B cell (primary cell): ENCODE measurements at regions not wholly inside any gene's neighbourhood (a gene's known extent, or its start where the extent isn't known, plus 50 kb on each side); places are given as distances from the start of the nearest gene placed in this dataset.

Experiments used
- ATAC-seq: fragments of 200-7000 bp; cut with Tn5 transposase; one replicate; pipeline ENCODE4 v1.10.0; 2021; ENCODE audit warnings: low read depth, mild to moderate bottlenecking, moderate number of reproducible peaks, moderate library complexity
- CTCF ChIA-PET: fragments of 350-600 bp; sonication (Branson Sonifier 250); formaldehyde crosslinking; loops from one replicate; lab custom pipeline; 2021; ENCODE audit warnings: antibody characterized with exemption, inconsistent platforms; lab: Charles Lee
- POLR2A ChIA-PET: fragments of 350-600 bp; sonication (Branson Sonifier 250); formaldehyde crosslinking; loops from one replicate; lab custom pipeline; 2021; ENCODE audit warnings: antibody characterized with exemption; lab: Charles Lee
- DNase-seq: peaks from one replicate; pipeline ENCODE4 v3.0.0; 2013
- H2AFZ ChIP-seq: 2 replicates; pipeline ENCODE4 v1.6.1; 2012; ENCODE audit warnings: mild to moderate bottlenecking, low read depth, low read length; ENCODE audit not compliant: insufficient read depth, poor library complexity, severe bottlenecking
- H3K27ac ChIP-seq, 2 donors: 1 replicate in 1 of 2; 2 replicates in 1 of 2; pipeline ENCODE4 v1.5.1; 2012 to 2013; ENCODE audit warnings: low read length in 2 of 2, mild to moderate bottlenecking in 2 of 2, moderate library complexity in 1 of 2
- H3K27me3 ChIP-seq, 4 experiments: fragments of 200-600 bp in 1 of 4; sonication (generic) in 1 of 4; replicated peaks in 1 of 4; 1 replicate in 2 of 4; 2 replicates in 2 of 4; pipeline versions ENCODE4 v1.6.1 to v1.7.0; 2013 to 2016; ENCODE audit warnings: low read length in 3 of 4, mild to moderate bottlenecking in 2 of 4, mixed read lengths in 1 of 4, moderate library complexity in 1 of 4; ENCODE audit not compliant: insufficient read depth in 4 of 4, control insufficient read depth in 3 of 4; ENCODE audit errors: control extremely low read depth in 1 of 4
- H3K36me3 ChIP-seq, 2 experiments: replicated peaks in 1 of 2; 1 replicate in 1 of 2; 2 replicates in 1 of 2; pipeline versions ENCODE4 v1.6.1 to v1.7.1; 2013; ENCODE audit warnings: low read length in 1 of 2; ENCODE audit not compliant: insufficient read depth in 2 of 2, control insufficient read depth in 1 of 2; ENCODE audit errors: control extremely low read depth in 1 of 2, extremely low read depth in 1 of 2
- H3K4me1 ChIP-seq, 2 donors: fragments of 200-600 bp in 1 of 2; sonication (generic) in 1 of 2; 1 replicate in 1 of 2; 2 replicates in 1 of 2; pipeline versions ENCODE4 v1.5.1 to v1.6.1; 2013 to 2017; ENCODE audit warnings: low read length in 2 of 2; ENCODE audit not compliant: control insufficient read depth in 2 of 2, insufficient read depth in 2 of 2
- H3K4me2 ChIP-seq: replicated peaks from 2 replicates; pipeline ENCODE3; 2012; ENCODE audit warnings: mild to moderate bottlenecking, low read depth, low read length; ENCODE audit not compliant: poor library complexity, severe bottlenecking
- H3K4me3 ChIP-seq, 5 experiments: fragments of 200-600 bp in 1 of 5; sonication (generic) in 1 of 5; 1 replicate in 3 of 5; 2 replicates in 2 of 5; pipeline versions ENCODE4 v1.5.1 to v1.7.0; 2011 to 2016; ENCODE audit warnings: low read length in 4 of 5, mild to moderate bottlenecking in 4 of 5, low read depth in 2 of 5, control low read depth in 1 of 5, moderate library complexity in 1 of 5; ENCODE audit not compliant: insufficient read depth in 1 of 5; ENCODE audit errors: control extremely low read depth in 1 of 5, extremely low read depth in 1 of 5
- H3K79me2 ChIP-seq: fragments of 200-600 bp; sonication (generic); one replicate; pipeline ENCODE4 v1.6.0; 2016; ENCODE audit warnings: low read length; ENCODE audit not compliant: control insufficient read depth, insufficient read depth
- H3K9ac ChIP-seq: fragments of 200-600 bp; sonication (generic); 2 replicates; pipeline ENCODE4 v1.6.1; 2017; ENCODE audit warnings: mild to moderate bottlenecking, low read length, moderate library complexity
- H3K9me3 ChIP-seq, 3 donors: one replicate each; pipeline versions ENCODE4 v1.6.1 to v1.7.1; 2013; ENCODE audit warnings: low read length in 2 of 3; ENCODE audit not compliant: control insufficient read depth in 2 of 3, insufficient read depth in 1 of 3; ENCODE audit errors: control extremely low read depth in 1 of 3
- H4K20me1 ChIP-seq: 2 replicates; pipeline ENCODE4 v1.6.0; 2012; ENCODE audit warnings: mild to moderate bottlenecking, low read length; ENCODE audit not compliant: insufficient read depth, control insufficient read depth, poor library complexity, severe bottlenecking
- H3K27ac Mint-ChIP-seq: one replicate; pipeline ENCODE4 v1.8.0; 2021; ENCODE audit warnings: mixed read lengths
- H3K27me3 Mint-ChIP-seq: one replicate; pipeline ENCODE4 v1.8.0; 2021; ENCODE audit warnings: mixed read lengths
- H3K4me1 Mint-ChIP-seq: one replicate; pipeline ENCODE4 v1.8.0; 2021; ENCODE audit warnings: mixed read lengths
- H3K4me3 Mint-ChIP-seq: one replicate; pipeline ENCODE4 v1.8.0; 2021; ENCODE audit warnings: mixed read lengths
- H3K9me3 Mint-ChIP-seq: one replicate; pipeline ENCODE4 v1.8.0; 2022; ENCODE audit warnings: mixed read lengths; ENCODE audit not compliant: insufficient read depth
- EZH2 ChIP-seq: IDR thresholded peaks from 2 replicates; pipeline ENCODE4 v1.6.1; 2012; ENCODE audit warnings: borderline replicate concordance, low read depth, mild to moderate bottlenecking, moderate library complexity, low read length; ENCODE audit not compliant: insufficient read depth, poor library complexity, severe bottlenecking
- WGBS: methylation state at CpG from one replicate; pipeline ENCODE4 v1.1.5; 2013; ENCODE audit warnings: missing lambda C conversion rate; ENCODE audit not compliant: insufficient coverage; 5-methylcytosine and 5-hydroxymethylcytosine counted together
- intact Hi-C: fragments of 100-400 bp; cut with micrococcal nuclease; formaldehyde crosslinking; loops from one replicate; pipeline ENCODE4 v1.10.0; 2022
- TF ChIP-seq, protein P1 (sequence below): fragments of 200-600 bp; IDR thresholded peaks from one replicate; pipeline ENCODE4 v1.8.0; 2022; ENCODE audit warnings: antibody characterized with exemption, mild to moderate bottlenecking

DNA sequence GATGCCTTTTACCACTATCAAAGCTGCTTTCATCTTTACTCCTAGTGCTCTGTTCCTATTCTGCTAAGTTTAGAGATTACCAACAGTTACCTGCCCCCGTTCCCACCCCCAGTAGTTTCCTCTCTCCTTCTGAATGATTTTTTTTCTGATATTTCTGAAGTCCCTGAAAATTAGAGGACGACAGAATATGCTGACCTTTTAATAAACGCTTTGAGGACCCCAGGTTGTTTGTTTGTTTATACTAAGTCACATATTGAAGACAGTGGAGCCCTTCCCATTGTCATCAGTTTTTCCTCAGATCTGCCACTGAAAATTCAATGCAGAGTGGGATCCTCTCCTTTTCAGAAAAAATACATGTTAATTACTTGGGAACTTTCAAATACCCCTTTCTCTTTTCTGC, 1039.3 kb upstream of the AGA start:
- Histone ChIP-seq H3K27ac (no peak overlapping the region), H4K20me1 (no peaks in the 10 kb centered on the region), H3K4me2 (no peak overlapping the region), H2AFZ (no peak overlapping the region), H3K4me3 (no peak overlapping the region), H3K79me2 (no peaks in the 10 kb centered on the region), H3K36me3 (no peaks in the 10 kb centered on the region), H3K4me1 (no peaks in the 10 kb centered on the region), H3K9ac (no peak overlapping the region), H3K9me3 (peaks cover 0 to 3% (median 0%) of the 10 kb centered on the region in 3 donors), H3K27me3 (no peaks in the 10 kb centered on the region)
- WGBS: no CpG with 5 or more reads among the region's 3 CpGs
- Mint-ChIP-seq H3K4me3 (no peak overlapping the region), H3K9me3 (no peaks in the 10 kb centered on the region), H3K27ac (no peak overlapping the region), H3K27me3 (no peaks in the 10 kb centered on the region), H3K4me1 (no peaks in the 10 kb centered on the region)
- no peak for TF ChIP-seq EZH2
- TF ChIP-seq, protein P1, sequence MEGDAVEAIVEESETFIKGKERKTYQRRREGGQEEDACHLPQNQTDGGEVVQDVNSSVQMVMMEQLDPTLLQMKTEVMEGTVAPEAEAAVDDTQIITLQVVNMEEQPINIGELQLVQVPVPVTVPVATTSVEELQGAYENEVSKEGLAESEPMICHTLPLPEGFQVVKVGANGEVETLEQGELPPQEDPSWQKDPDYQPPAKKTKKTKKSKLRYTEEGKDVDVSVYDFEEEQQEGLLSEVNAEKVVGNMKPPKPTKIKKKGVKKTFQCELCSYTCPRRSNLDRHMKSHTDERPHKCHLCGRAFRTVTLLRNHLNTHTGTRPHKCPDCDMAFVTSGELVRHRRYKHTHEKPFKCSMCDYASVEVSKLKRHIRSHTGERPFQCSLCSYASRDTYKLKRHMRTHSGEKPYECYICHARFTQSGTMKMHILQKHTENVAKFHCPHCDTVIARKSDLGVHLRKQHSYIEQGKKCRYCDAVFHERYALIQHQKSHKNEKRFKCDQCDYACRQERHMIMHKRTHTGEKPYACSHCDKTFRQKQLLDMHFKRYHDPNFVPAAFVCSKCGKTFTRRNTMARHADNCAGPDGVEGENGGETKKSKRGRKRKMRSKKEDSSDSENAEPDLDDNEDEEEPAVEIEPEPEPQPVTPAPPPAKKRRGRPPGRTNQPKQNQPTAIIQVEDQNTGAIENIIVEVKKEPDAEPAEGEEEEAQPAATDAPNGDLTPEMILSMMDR: no peak
- intact Hi-C loops: no loop called here
- POLR2A ChIA-PET: no interaction called here
- CTCF ChIA-PET: no interaction called here
- ATAC-seq: no peak
- no peak for DNase-seq

DNA sequence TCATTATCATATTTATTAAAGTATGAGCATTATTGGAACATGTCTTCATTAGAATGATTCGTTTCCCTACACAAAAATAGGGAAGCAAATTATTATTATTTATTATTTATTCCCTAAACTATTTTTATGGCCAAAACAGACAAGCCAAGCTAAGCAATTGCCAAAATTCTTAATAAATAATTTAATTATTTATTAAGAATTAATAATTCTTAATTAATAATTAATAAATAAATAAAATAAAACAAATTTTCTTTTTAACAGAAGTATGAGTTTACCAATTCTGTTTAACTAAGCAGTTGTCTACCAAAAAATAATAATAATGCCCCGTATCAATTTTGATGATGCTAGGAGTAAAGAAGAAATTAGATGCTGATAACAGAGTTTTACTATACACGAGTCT, 1080.8 kb upstream of the AGA start:
- Histone ChIP-seq H4K20me1 (no peaks in the 10 kb centered on the region), H3K9me3 (peaks cover 0 to 2% (median 0%) of the 10 kb centered on the region in 3 donors), H3K4me2 (no peak overlapping the region), H3K27ac (no peak overlapping the region), H3K4me3 (no peak overlapping the region), H3K36me3 (no peaks in the 10 kb centered on the region), H3K4me1 (no peaks in the 10 kb centered on the region), H2AFZ (no peak overlapping the region), H3K27me3 (no peaks in the 10 kb centered on the region), H3K9ac (no peak overlapping the region), H3K79me2 (no peaks in the 10 kb centered on the region)
- DNase-seq (no peak), ATAC-seq (no peak)
- Mint-ChIP-seq H3K9me3 (no peaks in the 10 kb centered on the region), H3K27me3 (no peaks in the 10 kb centered on the region), H3K27ac (no peak overlapping the region), H3K4me1 (no peaks in the 10 kb centered on the region), H3K4me3 (no peak overlapping the region)
- CTCF ChIA-PET: no interaction called here
- intact Hi-C loops: no loop called here
- WGBS: no CpG with 5 or more reads among the region's 3 CpGs
- TF ChIP-seq EZH2: no peak
- TF ChIP-seq, protein P1: no peak
- POLR2A ChIA-PET: no interaction called here
